RPMI8226 (cell line): ENCODE measurements at regions not wholly inside any gene's neighbourhood (a gene's known extent, or its start where the extent isn't known, plus 50 kb on each side); places are given as distances from the start of the nearest gene placed in this dataset.
A peak's percentile ranks its signal among the peaks of the same experiment; 100 is the strongest.

Experiments used
- DNase-seq: peaks from one replicate; pipeline ENCODE4 v3.0.0-alpha.2; 2015

DNA sequence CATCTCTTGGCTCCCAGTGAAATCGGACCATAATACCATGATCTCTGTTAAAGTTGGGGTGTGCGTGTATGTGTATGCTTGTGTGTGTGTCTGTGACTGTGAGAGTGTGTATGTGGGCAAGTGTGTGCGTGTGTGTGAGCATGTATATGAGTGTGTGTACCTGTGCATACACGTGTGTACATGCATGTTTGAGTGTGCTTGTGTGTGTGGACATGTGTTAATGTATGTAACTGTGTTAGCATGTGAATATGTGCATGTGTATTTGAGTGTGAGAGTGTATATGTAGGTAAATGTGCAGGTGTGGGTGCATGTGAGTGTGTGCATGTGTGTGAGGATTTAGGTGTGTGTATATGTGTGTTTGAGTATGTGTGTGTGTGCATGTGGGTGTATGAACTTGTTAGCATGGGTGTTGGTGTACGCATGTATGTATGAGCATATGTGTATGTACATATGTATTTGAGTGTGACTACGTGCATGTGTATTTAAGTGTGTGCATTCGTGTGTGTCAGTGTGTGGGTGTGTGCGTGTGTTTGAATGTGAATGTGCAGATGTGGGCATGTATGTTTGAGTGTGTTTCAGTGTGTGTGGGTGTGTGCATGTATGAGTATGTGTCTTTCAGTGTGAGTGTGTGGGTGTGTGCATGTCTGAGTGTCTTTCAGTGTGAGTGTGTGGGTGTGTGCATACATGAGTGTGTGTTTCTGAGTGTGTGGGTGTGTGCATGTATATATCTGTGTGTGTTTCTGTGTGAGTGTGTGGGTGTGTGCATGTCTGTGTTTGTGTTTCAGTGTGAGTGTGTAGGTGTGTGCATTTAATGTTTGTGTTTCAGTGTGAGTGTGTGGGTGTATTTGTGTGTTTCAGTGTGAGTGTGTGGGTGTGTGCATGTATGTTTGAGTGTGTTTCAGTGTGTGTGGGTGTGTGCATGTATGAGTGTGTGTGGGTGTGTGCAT, 183.2 kb downstream of the SOX9 start:
- no peak for DNase-seq

GRCh38 chr17:72304859-72305258, 184.0 kb downstream of the SOX9 start:
- DNase-seq: no peak

GRCh38 chr17:72305472-72305871, 184.7 kb downstream of the SOX9 start:
- DNase-seq: no peak

GRCh38 chr17:72306037-72306436, 185.2 kb downstream of the SOX9 start:
- peak; percentile 14 for DNase-seq

DNA sequence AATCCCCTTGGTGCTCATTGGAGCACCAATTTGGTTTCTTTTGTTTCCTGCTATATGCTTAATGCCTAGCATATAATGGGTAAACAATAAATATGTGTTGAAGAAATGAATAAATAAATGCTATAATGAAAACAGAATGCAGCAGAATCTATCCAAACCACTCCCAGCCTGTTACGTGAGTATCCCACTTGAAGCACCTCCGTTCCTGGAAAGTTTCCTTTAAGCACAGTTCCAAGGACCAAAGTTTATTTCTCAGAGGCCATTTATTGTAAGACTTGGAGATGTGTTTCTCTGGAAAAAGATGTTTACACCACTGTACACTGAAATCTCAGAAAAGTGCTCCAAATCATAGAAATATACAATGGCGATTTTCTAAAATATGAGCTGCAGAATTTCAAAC, 187.0 kb downstream of the SOX9 start:
- DNase-seq: no peak

- DNase-seq: no peak
These were observed 188.0 kb downstream of the SOX9 start for GRCh38 chr17:72308744-72309385.

- no peak for DNase-seq
These were observed 190.2 kb downstream of the SOX9 start for GRCh38 chr17:72311004-72311403.

GRCh38 chr17:72315122-72315913, 194.5 kb downstream of the SOX9 start:
- no peak for DNase-seq

- no peak for DNase-seq
These were observed 197.3 kb downstream of the SOX9 start for GRCh38 chr17:72318131-72318530.

- DNase-seq: no peak
These were observed 201.1 kb downstream of the SOX9 start for GRCh38 chr17:72321896-72322295.

GRCh38 chr17:72332367-72332766, 211.5 kb downstream of the SOX9 start:
- no peak for DNase-seq

DNA sequence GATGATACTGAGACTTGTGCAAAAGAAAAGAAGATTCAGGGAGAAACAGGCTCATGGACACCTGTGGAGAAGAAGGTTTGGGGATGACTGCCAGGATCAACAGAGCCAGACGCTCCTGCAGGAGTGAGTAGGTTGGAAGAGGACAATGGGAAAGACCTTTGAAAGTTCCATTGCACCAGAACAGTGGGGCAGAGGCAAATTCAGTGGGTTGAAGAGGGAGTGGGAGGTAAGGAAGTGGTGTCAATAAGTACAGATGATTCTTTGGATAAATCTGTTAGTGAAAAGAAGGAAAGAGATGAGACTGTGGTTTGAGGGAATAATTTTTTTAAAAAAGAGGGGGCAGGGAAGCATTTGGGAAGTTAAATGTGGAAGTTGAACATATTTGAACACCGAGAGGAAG, 212.8 kb downstream of the SOX9 start:
- no peak for DNase-seq

- DNase-seq: no peak
These were observed 213.4 kb downstream of the SOX9 start for GRCh38 chr17:72334205-72334604.

DNA sequence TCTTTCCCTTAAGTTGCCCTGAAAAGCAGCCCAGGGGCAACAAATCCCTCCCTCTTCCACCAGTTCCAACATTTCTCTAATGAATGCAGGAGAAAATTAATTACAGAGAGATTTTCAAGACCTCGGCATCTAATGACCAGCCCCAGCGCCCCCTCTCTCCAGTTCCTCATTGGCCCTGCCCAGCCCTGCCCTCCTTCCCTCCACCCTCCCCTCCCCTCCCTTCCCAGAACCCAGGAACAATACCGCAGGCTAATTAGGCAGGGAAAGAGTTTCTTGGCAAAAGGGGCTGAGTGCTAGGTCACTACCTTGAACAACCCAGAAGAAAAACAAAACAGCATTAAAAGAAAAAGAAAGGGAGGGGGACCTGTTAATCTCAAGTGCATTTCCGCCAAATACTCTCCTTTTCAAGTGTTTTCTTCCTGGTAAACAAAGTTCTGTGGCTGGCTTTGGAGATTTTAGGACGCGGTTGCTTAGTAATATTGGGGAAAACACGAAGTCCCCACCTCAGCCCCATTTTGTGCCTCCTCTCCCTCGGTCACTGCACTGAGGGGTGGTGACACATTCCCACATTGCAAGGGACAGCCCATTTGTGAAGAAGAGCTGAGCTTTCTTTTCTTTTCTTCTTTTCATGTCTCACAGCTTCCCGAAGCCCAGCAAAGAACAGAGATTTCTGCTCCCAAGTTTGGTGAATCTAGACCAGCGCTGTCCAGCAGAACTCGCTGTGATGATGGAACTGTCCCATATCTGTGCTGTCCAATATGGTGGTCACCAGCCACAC, 215.4 kb downstream of the SOX9 start:
- DNase-seq: no peak

DNA sequence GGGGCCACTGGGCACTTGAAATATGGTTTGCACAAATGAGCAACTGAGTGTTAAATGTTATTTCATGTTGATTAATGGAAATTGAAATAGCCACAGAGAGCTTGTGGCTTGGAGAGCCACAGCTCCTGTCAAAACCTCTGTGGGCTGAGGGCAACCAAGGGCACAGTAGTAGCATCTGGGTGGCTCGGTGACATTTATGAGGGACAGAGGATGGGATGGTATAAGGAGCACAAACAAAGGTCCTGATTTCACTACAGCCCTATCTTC, 215.9 kb downstream of the SOX9 start:
- DNase-seq: no peak

GRCh38 chr17:72338304-72338703, 217.5 kb downstream of the SOX9 start:
- no peak for DNase-seq

DNA sequence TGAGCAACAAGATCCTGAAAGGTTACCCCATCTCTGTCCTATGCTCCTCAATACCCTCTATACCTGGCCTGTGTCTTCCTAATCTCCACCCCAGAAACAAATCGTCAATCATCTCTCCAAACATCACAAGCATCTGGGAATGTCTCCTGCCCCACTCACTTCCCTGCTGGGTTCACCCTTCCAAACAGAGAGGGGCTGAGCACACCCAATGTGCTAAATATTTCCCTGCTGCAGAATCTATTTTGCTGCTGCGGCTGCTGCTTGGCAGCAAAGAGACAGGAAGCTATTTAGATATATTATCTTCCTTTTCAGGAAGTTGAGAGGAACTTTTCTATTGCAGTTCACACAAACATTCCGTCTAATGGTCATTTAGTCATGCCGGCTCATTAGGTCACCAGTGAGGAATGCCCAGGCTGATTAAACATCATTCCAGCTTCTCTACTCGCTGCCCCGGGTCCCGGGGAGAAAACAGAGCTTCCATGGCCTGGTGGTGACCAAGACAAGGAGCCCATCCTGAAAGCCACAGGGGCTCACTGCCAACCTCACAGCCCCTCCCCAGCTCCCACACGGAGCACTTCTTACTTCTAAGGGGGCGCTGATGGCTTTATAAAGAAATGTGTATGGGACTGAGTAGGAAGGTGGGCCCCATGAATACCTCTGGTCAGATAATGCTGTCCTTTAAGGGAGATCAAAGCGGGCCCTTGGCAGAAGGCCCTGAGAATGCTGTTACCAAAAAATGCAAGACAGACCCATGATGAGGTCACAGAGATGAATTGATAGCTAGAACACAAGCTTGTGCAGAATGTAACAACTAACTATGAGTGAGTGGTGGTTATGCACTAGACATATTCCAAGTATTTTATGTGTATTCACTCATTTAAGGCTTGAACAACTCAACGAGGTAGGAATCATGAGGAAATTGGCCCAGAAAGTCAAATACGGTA, 218.3 kb downstream of the SOX9 start:
- no peak for DNase-seq

DNA sequence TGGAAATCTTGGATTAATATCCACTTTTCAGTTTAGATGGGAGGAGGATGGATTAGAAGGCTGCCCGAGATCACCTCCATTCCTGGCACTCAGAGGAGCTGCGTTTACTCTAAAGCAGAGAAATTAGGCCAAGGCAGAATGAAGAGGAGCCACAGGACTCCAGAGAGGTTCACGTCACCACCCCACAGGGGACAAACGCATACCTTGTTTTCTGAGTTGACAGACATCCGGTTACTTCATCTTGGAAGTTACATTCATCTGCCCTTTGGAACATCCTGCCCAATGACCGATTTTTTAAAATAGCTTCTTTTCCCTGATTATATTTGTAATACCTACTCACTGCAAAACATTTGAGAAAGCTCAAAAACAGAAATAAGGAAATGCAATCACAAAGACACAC, 220.0 kb downstream of the SOX9 start:
- DNase-seq: no peak

- DNase-seq: no peak
These were observed 221.2 kb downstream of the SOX9 start for GRCh38 chr17:72342061-72342460.

DNA sequence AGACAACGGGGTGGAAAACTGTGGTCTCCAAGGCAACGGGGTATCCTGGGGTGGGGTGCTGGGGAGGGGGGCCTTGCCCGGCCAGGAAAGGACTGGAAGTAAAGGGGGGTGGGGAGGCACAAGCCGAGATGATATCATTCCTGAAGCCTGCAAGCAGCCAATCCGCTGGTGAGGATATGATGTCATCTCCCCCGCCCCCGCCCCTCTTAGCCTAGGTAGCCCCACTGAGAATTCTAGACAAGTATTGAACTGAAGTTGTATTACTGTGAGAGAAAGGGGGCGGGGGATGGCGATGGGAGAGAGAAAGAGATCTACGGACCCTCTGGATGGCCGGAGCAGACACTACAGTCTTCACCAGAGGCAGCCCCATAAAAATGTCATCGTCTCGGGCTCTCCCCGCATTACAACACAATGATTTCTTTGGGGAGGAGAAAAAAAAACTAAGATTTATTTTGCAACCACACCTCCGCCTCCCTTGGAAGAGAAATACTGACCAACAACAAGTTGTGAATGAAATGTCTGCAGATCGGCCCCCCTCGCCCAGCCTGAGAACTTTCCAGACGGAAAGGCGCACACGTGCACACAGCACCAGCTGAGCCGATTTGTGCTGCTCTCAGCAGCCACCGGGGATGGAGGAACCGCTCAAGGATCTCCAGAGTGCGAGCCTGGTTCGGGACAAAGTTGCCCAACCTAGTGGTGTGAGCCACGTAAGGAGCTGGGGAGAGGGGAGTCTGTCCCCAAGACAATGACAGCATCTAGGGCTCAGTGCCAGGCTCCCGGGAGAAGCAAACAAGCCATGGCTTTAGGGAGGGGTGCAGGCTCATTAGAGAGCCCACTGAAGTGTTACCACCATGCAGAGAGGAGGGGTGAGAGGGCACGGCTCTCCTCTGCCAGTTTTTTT, 222.1 kb downstream of the SOX9 start:
- DNase-seq: no peak

- no peak for DNase-seq
These were observed 223.1 kb downstream of the SOX9 start for GRCh38 chr17:72343911-72344310.
